GM23338 (cell line): ENCODE measurements at regions not wholly inside any gene's neighbourhood (a gene's known extent, or its start where the extent isn't known, plus 50 kb on each side); places are given as distances from the start of the nearest gene placed in this dataset.

Experiments used
- ATAC-seq: fragments of 200-7000 bp; cut with Tn5 transposase; 3 replicates; pipeline ENCODE4 v1.9.1; 2020
- DNase-seq: peaks from one replicate; pipeline ENCODE4 v3.0.0-alpha.2; 2015; ENCODE audit warnings: low spot score
- H2AFZ ChIP-seq: fragments of 200-600 bp; sonication (generic); 2 replicates; pipeline ENCODE4 v1.8.0; 2016; ENCODE audit warnings: antibody characterized with exemption, mild to moderate bottlenecking, moderate library complexity
- H3F3A ChIP-seq: fragments of 200-600 bp; sonication (generic); replicated peaks from 2 replicates; pipeline ENCODE4 v1.8.0; 2017; ENCODE audit warnings: antibody characterized with exemption, mixed run types, low read depth
- H3K27ac ChIP-seq: fragments of 200-600 bp; sonication (generic); 2 replicates; pipeline ENCODE4 v1.6.1; 2016; ENCODE audit warnings: low read depth
- H3K27me3 ChIP-seq: fragments of 200-600 bp; sonication (generic); 2 replicates; pipeline ENCODE4 v1.8.0; 2016; ENCODE audit warnings: mild to moderate bottlenecking, mixed run types, moderate library complexity; ENCODE audit not compliant: insufficient read depth
- H3K36me3 ChIP-seq: fragments of 200-600 bp; sonication (generic); 2 replicates; pipeline ENCODE4 v1.8.0; 2016; ENCODE audit warnings: mild to moderate bottlenecking; ENCODE audit not compliant: insufficient read depth
- H3K4me1 ChIP-seq: fragments of 200-600 bp; sonication (generic); 2 replicates; pipeline ENCODE4 v1.8.0; 2016; ENCODE audit warnings: mild to moderate bottlenecking, moderate library complexity; ENCODE audit not compliant: insufficient read depth
- H3K4me2 ChIP-seq: fragments of 200-600 bp; sonication (generic); 2 replicates; pipeline ENCODE4 v1.7.1; 2017; ENCODE audit warnings: mixed run types
- H3K4me3 ChIP-seq: fragments of 200-600 bp; sonication (generic); 2 replicates; pipeline ENCODE4 v1.6.1; 2016; ENCODE audit warnings: mixed run types
- H3K79me2 ChIP-seq: fragments of 200-600 bp; sonication (generic); replicated peaks from 2 replicates; pipeline ENCODE4 v1.8.0; 2017; ENCODE audit warnings: mild to moderate bottlenecking; ENCODE audit not compliant: insufficient read depth
- H3K9me2 ChIP-seq: fragments of 200-600 bp; sonication (generic); 2 replicates; pipeline ENCODE4 v1.8.0; 2017; ENCODE audit not compliant: insufficient read depth
- H4K20me1 ChIP-seq: fragments of 200-600 bp; sonication (generic); replicated peaks from 2 replicates; pipeline ENCODE4 v1.8.0; 2017; ENCODE audit warnings: mild to moderate bottlenecking; ENCODE audit not compliant: insufficient read depth
- H3K27ac Mint-ChIP-seq: 2 replicates; pipeline ENCODE4 v1.8.0; 2020; ENCODE audit warnings: inconsistent platforms, mild to moderate bottlenecking, moderate library complexity, mixed read lengths
- H3K27me3 Mint-ChIP-seq: 3 replicates; pipeline ENCODE4 v1.8.0; 2022; ENCODE audit warnings: low read depth, mild to moderate bottlenecking, moderate library complexity, mixed read lengths, inconsistent platforms; ENCODE audit not compliant: insufficient read depth, poor library complexity
- H3K36me3 Mint-ChIP-seq: 3 replicates; pipeline ENCODE4 v1.8.0; 2021; ENCODE audit warnings: low read depth, mild to moderate bottlenecking, inconsistent platforms, moderate library complexity, mixed read lengths
- H3K4me1 Mint-ChIP-seq: 3 replicates; pipeline ENCODE4 v1.8.0; 2020; ENCODE audit warnings: mild to moderate bottlenecking, inconsistent platforms, mixed read lengths
- H3K4me3 Mint-ChIP-seq: 3 replicates; pipeline ENCODE4 v1.8.0; 2021; ENCODE audit warnings: moderate library complexity, mild to moderate bottlenecking, inconsistent platforms, mixed read lengths
- H3K9me3 Mint-ChIP-seq: 3 replicates; pipeline ENCODE4 v1.8.0; 2020; ENCODE audit warnings: moderate library complexity, mild to moderate bottlenecking, inconsistent platforms, mixed read lengths
- CREB1 ChIP-seq: fragments of 250-450 bp; sonication (Bioruptor Pico); IDR thresholded peaks from 2 replicates; pipeline ENCODE4 v1.5.0; 2020; ENCODE audit warnings: low read depth, mild to moderate bottlenecking, moderate library complexity
- EZH2 ChIP-seq: fragments of 200-600 bp; sonication (generic); IDR thresholded peaks from one replicate; pipeline ENCODE4 v1.8.0; 2017; ENCODE audit warnings: antibody characterized with exemption, mild to moderate bottlenecking, low read depth; ENCODE audit not compliant: unreplicated experiment
- EZH2phosphoT487 ChIP-seq: fragments of 200-600 bp; sonication (generic); IDR thresholded peaks from one replicate; pipeline ENCODE4 v1.8.1; 2018; ENCODE audit warnings: antibody characterized with exemption; ENCODE audit not compliant: unreplicated experiment
- JUNB ChIP-seq: IDR thresholded peaks from one replicate; pipeline ENCODE4 v1.6.1; 2016; ENCODE audit warnings: antibody characterized with exemption; ENCODE audit not compliant: unreplicated experiment
- NANOG ChIP-seq: IDR thresholded peaks from 2 replicates; pipeline ENCODE4 v1.6.1; 2016; ENCODE audit warnings: antibody characterized with exemption, borderline replicate concordance
- POLR2AphosphoS5 ChIP-seq: IDR thresholded peaks from 2 replicates; pipeline ENCODE4 v1.6.1; 2016; ENCODE audit warnings: antibody characterized with exemption, low read depth
- STAT1 ChIP-seq: IDR thresholded peaks from one replicate; pipeline ENCODE4 v1.6.1; 2016; ENCODE audit warnings: antibody characterized with exemption; ENCODE audit not compliant: unreplicated experiment
- ZNF114 ChIP-seq: fragments of 250-450 bp; sonication (Bioruptor Pico); IDR thresholded peaks from 2 replicates; pipeline ENCODE4 v1.5.0; 2020; ENCODE audit warnings: mild to moderate bottlenecking, moderate library complexity
- ZNF331 ChIP-seq: fragments of 250-450 bp; sonication (Bioruptor Pico); IDR thresholded peaks from 2 replicates; pipeline ENCODE4 v1.5.0; 2020; ENCODE audit warnings: low read depth, mild to moderate bottlenecking, moderate library complexity
- TF ChIP-seq, protein P1 (sequence below): IDR thresholded peaks from 2 replicates; pipeline ENCODE4 v1.6.1; 2016; ENCODE audit warnings: antibody characterized with exemption
- TF ChIP-seq, protein P2 (sequence below), 2 experiments: fragments of 200-600 bp in 1 of 2; sonication (generic) in 1 of 2; conservative IDR thresholded peaks; 2 replicates each; pipeline versions ENCODE4 v1.5.1 to v1.6.1; 2016 to 2017; ENCODE audit warnings: antibody characterized with exemption in 2 of 2, low read depth in 2 of 2, mild to moderate bottlenecking in 2 of 2, moderate library complexity in 1 of 2
- TF ChIP-seq, protein P3 (sequence below): fragments of 250-450 bp; sonication (Bioruptor Pico); IDR thresholded peaks from 2 replicates; pipeline ENCODE4 v1.5.0; 2020; ENCODE audit warnings: mild to moderate bottlenecking, moderate library complexity

DNA sequence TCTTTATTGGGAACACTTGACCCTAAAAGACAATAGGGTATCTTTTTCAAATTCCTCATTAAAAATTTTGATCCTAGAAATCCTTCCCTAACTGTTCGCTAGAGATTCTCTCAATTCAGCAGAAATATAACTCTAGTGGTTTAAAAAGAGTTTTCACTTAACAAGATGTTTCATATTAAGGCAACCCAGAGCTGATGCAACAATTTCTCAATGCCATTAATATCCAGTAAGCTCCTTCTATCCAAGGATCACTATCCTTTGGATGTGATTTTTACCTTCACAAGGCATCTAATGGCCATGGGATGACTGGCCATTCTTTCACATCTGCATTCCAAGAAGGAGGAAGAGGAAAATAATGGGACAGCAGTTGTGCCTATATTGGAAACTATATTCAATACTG, 183.4 kb downstream of the ANKRD50 start:
- 0 out of 2 replicates have a peak, but pooled peaks cover 3% of the 10 kb centered on the region for H3K9me2 ChIP-seq
- H3K4me3 ChIP-seq: no peak overlapping the region
- Mint-ChIP-seq H3K9me3 (no peaks in the 10 kb centered on the region; the same call in 2 of the 3 replicates), H3K4me1 (peaks cover 36% of the 10 kb centered on the region), H3K27me3 (no peaks in the 10 kb centered on the region), H3K4me3 (no peak overlapping the region), H3K27ac (no peak overlapping the region), H3K36me3 (no peaks in the 10 kb centered on the region; the same call in 2 of the 3 replicates)
- H3K27ac ChIP-seq: no peak overlapping the region
- peak overlapping the region; percentile 15 for H2AFZ ChIP-seq
- peaks cover 5% of the 10 kb centered on the region; the same call in 1 of the 2 replicates for H3K4me1 ChIP-seq
- H3K27me3 ChIP-seq: no peaks in the 10 kb centered on the region
- no peaks in the 10 kb centered on the region for H4K20me1 ChIP-seq
- TF ChIP-seq ZNF114 (CRISPR knock-in tag): no peak
- TF ChIP-seq, protein P1, sequence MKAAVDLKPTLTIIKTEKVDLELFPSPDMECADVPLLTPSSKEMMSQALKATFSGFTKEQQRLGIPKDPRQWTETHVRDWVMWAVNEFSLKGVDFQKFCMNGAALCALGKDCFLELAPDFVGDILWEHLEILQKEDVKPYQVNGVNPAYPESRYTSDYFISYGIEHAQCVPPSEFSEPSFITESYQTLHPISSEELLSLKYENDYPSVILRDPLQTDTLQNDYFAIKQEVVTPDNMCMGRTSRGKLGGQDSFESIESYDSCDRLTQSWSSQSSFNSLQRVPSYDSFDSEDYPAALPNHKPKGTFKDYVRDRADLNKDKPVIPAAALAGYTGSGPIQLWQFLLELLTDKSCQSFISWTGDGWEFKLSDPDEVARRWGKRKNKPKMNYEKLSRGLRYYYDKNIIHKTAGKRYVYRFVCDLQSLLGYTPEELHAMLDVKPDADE: no peak
- H3F3A ChIP-seq: no peaks in the 10 kb centered on the region
- no peak overlapping the region for H3K4me2 ChIP-seq
- DNase-seq: no peak
- ATAC-seq: no peak
- no peaks in the 10 kb centered on the region for H3K36me3 ChIP-seq
- no peaks in the 10 kb centered on the region for H3K79me2 ChIP-seq

DNA sequence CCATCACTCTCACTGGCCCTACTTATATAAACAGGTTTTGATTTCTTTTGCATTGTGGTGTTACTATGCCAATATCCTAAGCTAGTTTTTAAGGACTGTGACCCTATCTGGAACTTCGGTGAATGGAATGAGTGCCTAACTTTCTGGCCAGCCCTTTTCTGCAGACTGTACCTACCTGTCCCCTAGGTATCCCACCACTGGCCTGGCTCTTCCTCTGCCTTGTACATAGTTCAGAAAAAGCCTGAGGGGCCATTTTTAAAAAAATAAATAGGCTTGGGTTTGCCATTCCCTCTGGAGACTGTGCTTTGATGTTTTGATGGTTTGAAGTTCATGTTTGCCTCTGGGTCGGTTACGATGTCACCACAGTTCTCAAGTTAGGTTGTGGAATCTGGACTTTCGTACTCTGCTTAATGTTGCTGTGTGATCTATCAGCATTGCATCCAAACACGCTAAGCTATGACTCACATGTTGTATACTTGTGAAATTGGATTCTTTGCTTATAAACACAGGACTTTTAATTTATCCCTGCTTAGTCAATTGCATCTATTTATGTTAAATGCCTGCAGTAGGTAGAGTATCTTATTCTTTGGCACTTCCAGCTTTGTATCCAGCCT, 182.0 kb downstream of the ANKRD50 start:
- H3K36me3 ChIP-seq: no peaks in the 10 kb centered on the region
- no peaks in the 10 kb centered on the region for H4K20me1 ChIP-seq
- H3K79me2 ChIP-seq: no peaks in the 10 kb centered on the region
- ATAC-seq (no peak), DNase-seq (no peak)
- no peaks in the 10 kb centered on the region for H3F3A ChIP-seq
- no peak overlapping the region for H3K27ac Mint-ChIP-seq
- no peaks in the 10 kb centered on the region for H3K27me3 ChIP-seq
- H3K9me3 Mint-ChIP-seq: no peaks in the 10 kb centered on the region
- peaks cover 38% of the 10 kb centered on the region for H3K4me1 Mint-ChIP-seq
- H3K4me2 ChIP-seq: no peak overlapping the region
- H3K4me3 Mint-ChIP-seq: no peak overlapping the region
- H2AFZ ChIP-seq: no peak overlapping the region
- H3K4me3 ChIP-seq: no peak overlapping the region
- 0 out of 2 replicates have a peak, but pooled peaks cover 3% of the 10 kb centered on the region for H3K9me2 ChIP-seq
- no peak overlapping the region for H3K27ac ChIP-seq
- peaks cover 10% of the 10 kb centered on the region for H3K4me1 ChIP-seq
- H3K27me3 Mint-ChIP-seq: no peaks in the 10 kb centered on the region
- no peaks in the 10 kb centered on the region for H3K36me3 Mint-ChIP-seq
- no peak for TF ChIP-seq POLR2AphosphoS5
- no peak for TF ChIP-seq CREB1 (CRISPR knock-in tag)
- TF ChIP-seq ZNF331: no peak
- TF ChIP-seq, protein P2, sequence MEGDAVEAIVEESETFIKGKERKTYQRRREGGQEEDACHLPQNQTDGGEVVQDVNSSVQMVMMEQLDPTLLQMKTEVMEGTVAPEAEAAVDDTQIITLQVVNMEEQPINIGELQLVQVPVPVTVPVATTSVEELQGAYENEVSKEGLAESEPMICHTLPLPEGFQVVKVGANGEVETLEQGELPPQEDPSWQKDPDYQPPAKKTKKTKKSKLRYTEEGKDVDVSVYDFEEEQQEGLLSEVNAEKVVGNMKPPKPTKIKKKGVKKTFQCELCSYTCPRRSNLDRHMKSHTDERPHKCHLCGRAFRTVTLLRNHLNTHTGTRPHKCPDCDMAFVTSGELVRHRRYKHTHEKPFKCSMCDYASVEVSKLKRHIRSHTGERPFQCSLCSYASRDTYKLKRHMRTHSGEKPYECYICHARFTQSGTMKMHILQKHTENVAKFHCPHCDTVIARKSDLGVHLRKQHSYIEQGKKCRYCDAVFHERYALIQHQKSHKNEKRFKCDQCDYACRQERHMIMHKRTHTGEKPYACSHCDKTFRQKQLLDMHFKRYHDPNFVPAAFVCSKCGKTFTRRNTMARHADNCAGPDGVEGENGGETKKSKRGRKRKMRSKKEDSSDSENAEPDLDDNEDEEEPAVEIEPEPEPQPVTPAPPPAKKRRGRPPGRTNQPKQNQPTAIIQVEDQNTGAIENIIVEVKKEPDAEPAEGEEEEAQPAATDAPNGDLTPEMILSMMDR (conservative IDR thresholded peaks at IDR 0.05; ENCODE audit: low read depth in 2 of 2): no peak
- no peak for TF ChIP-seq ZNF114 (CRISPR knock-in tag)
- TF ChIP-seq EZH2phosphoT487: no peak
- no peak for TF ChIP-seq EZH2
- no peak for TF ChIP-seq NANOG
- no peak for TF ChIP-seq STAT1
- TF ChIP-seq, protein P1: no peak
- TF ChIP-seq, protein P3, sequence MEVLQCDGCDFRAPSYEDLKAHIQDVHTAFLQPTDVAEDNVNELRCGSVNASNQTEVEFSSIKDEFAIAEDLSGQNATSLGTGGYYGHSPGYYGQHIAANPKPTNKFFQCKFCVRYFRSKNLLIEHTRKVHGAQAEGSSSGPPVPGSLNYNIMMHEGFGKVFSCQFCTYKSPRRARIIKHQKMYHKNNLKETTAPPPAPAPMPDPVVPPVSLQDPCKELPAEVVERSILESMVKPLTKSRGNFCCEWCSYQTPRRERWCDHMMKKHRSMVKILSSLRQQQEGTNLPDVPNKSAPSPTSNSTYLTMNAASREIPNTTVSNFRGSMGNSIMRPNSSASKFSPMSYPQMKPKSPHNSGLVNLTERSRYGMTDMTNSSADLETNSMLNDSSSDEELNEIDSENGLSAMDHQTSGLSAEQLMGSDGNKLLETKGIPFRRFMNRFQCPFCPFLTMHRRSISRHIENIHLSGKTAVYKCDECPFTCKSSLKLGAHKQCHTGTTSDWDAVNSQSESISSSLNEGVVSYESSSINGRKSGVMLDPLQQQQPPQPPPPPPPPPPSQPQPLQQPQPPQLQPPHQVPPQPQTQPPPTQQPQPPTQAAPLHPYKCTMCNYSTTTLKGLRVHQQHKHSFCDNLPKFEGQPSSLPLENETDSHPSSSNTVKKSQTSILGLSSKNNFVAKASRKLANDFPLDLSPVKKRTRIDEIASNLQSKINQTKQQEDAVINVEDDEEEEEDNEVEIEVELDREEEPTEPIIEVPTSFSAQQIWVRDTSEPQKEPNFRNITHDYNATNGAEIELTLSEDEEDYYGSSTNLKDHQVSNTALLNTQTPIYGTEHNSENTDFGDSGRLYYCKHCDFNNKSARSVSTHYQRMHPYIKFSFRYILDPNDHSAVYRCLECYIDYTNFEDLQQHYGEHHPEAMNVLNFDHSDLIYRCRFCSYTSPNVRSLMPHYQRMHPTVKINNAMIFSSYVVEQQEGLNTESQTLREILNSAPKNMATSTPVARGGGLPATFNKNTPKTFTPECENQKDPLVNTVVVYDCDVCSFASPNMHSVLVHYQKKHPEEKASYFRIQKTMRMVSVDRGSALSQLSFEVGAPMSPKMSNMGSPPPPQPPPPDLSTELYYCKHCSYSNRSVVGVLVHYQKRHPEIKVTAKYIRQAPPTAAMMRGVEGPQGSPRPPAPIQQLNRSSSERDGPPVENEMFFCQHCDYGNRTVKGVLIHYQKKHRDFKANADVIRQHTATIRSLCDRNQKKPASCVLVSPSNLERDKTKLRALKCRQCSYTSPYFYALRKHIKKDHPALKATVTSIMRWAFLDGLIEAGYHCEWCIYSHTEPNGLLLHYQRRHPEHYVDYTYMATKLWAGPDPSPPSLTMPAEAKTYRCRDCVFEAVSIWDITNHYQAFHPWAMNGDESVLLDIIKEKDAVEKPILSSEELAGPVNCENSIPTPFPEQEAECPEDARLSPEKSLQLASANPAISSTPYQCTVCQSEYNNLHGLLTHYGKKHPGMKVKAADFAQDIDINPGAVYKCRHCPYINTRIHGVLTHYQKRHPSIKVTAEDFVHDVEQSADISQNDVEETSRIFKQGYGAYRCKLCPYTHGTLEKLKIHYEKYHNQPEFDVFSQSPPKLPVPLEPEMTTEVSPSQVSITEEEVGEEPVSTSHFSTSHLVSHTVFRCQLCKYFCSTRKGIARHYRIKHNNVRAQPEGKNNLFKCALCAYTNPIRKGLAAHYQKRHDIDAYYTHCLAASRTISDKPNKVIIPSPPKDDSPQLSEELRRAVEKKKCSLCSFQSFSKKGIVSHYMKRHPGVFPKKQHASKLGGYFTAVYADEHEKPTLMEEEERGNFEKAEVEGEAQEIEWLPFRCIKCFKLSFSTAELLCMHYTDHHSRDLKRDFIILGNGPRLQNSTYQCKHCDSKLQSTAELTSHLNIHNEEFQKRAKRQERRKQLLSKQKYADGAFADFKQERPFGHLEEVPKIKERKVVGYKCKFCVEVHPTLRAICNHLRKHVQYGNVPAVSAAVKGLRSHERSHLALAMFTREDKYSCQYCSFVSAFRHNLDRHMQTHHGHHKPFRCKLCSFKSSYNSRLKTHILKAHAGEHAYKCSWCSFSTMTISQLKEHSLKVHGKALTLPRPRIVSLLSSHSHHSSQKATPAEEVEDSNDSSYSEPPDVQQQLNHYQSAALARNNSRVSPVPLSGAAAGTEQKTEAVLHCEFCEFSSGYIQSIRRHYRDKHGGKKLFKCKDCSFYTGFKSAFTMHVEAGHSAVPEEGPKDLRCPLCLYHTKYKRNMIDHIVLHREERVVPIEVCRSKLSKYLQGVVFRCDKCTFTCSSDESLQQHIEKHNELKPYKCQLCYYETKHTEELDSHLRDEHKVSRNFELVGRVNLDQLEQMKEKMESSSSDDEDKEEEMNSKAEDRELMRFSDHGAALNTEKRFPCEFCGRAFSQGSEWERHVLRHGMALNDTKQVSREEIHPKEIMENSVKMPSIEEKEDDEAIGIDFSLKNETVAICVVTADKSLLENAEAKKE: no peak
- no peak for TF ChIP-seq JUNB
